ENCODE measurements at regions not wholly inside any gene's neighbourhood (a gene's known extent, or its start where the extent isn't known, plus 50 kb on each side); places are given as distances from the start of the nearest gene placed in this dataset.

GRCh38 chr2:83191316-83191715 is 1267.8 kb downstream of the SUCLG1 start:
- TF ChIP-seq EZH2 (IDR thresholded peaks at IDR 0.05) (no peak), POLR2AphosphoS5 (IDR thresholded peaks at IDR 0.05; ENCODE audit: borderline replicate concordance, low read depth, low read length) (no peak)

All from SK-N-MC (cell line).